ENCODE measurements at regions not wholly inside any gene's neighbourhood (a gene's known extent, or its start where the extent isn't known, plus 50 kb on each side); places are given as distances from the start of the nearest gene placed in this dataset.

DNA sequence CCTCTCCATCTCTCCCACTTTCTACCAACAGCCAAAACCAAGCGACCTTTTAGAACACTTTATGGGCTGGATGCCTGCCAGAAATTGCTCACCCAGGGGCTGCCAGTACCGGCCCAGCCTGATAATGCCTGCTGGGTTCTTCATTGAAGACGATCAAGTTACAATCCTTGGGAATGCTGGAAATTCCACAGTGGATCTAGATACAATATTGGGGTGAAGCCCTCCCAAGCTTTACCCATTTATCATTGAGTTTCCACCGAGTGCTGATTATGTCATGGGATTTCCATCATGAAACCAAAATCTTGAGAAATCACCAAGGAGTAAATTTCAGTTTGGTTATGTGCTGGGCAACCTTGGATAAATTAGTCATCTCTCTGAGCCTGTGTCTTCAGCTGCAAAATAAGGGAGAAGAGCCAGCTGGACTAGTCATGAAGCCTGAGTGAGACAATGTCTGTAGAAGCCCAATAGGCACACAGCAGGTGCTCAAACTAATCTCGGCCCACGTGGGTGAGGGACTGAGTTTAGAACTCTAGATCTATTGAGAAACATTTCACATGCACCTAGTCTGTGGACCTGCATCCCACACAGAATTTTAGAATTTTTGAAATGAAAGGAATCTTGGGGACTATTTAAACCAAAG, 75.5 kb upstream of the CLMN start:
- TF ChIP-seq POLR2AphosphoS5 (IDR thresholded peaks at IDR 0.05; ENCODE audit: low read depth, low read length), result no peak
- no peak for TF ChIP-seq POLR2A (IDR thresholded peaks at IDR 0.05; ENCODE audit: low read depth, low read length)
- TF ChIP-seq SPI1 (IDR thresholded peaks at IDR 0.05; ENCODE audit: low read depth, low read length), result no peak
